Ovary (tissue), 3 donors: ENCODE measurements at regions not wholly inside any gene's neighbourhood (a gene's known extent, or its start where the extent isn't known, plus 50 kb on each side); places are given as distances from the start of the nearest gene placed in this dataset.

ENCODE experiments used
- POLR2A ChIP-seq: fragments of 450-650 bp; IDR thresholded peaks from one replicate; pipeline ENCODE4 v1.6.1; 2017; ENCODE audit warnings: antibody characterized with exemption, mild to moderate bottlenecking, moderate library complexity
- TF ChIP-seq, protein P1 (sequence below), 3 donors: fragments of 450-650 bp in 2 of 3; fragments of 200-600 bp in 1 of 3; IDR thresholded peaks; one replicate each; pipeline versions ENCODE4 v1.5.1 to v1.8.0; 2016 to 2022; ENCODE audit warnings: antibody characterized with exemption in 3 of 3, mild to moderate bottlenecking in 1 of 3
- donor health status: DM: no; HTN: no; CAD: no.

DNA sequence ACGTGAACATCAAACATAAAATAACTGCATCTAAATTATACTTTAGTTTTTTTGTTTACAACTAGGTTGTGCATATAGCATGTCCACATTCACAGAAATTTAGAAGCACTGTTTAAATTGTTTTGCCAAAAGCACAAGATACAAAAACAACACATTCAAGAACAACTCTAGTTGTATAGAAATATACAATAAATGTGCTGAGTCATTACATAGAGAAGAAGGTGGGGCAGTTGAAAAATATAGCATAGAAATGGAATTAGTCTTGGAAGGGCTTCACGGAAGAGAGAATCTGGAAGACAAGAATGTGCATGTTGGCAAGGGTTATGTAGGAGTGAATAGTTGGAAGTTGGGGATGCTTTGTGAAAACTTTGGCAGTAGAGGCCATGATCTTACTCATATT is 239.0 kb upstream of the GLRA2 start:
- no peak for TF ChIP-seq POLR2A
- TF ChIP-seq, protein P1, sequence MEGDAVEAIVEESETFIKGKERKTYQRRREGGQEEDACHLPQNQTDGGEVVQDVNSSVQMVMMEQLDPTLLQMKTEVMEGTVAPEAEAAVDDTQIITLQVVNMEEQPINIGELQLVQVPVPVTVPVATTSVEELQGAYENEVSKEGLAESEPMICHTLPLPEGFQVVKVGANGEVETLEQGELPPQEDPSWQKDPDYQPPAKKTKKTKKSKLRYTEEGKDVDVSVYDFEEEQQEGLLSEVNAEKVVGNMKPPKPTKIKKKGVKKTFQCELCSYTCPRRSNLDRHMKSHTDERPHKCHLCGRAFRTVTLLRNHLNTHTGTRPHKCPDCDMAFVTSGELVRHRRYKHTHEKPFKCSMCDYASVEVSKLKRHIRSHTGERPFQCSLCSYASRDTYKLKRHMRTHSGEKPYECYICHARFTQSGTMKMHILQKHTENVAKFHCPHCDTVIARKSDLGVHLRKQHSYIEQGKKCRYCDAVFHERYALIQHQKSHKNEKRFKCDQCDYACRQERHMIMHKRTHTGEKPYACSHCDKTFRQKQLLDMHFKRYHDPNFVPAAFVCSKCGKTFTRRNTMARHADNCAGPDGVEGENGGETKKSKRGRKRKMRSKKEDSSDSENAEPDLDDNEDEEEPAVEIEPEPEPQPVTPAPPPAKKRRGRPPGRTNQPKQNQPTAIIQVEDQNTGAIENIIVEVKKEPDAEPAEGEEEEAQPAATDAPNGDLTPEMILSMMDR (IDR thresholded peaks at IDR 0.05) = no peak
